GM21423 (cell line): ENCODE measurements at regions not wholly inside any gene's neighbourhood (a gene's known extent, or its start where the extent isn't known, plus 50 kb on each side); places are given as distances from the start of the nearest gene placed in this dataset.
A peak's percentile ranks its signal among the peaks of the same experiment; 100 is the strongest.

Experiments
- ATAC-seq: cut with Tn5 transposase; IDR thresholded peaks from one replicate; pipeline ENCODE4 v1.9.1; 2021; ENCODE audit warnings: mild to moderate bottlenecking, moderate library complexity; ENCODE audit not compliant: unreplicated experiment

DNA sequence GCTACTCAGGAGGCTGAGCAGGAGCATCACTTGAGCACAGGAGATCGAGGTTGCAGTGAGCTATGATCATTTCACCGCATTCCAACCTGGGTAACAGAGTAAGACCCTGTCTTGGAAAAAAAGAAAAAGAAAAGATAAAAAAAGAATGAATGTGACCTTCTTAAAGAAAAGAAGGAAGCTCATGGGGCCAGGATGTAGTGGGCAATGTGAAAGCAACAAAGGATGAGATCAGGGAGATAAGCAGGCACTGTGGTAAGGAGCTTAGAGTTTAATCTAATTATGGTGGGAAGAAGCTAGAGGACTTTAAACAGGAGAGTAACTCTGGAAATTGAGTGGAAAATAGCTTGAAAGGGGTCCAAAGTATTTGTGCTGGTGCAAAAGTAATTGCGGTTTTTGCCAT is 231.6 kb upstream of the UBE2E2 start:
- ATAC-seq = no peak

DNA sequence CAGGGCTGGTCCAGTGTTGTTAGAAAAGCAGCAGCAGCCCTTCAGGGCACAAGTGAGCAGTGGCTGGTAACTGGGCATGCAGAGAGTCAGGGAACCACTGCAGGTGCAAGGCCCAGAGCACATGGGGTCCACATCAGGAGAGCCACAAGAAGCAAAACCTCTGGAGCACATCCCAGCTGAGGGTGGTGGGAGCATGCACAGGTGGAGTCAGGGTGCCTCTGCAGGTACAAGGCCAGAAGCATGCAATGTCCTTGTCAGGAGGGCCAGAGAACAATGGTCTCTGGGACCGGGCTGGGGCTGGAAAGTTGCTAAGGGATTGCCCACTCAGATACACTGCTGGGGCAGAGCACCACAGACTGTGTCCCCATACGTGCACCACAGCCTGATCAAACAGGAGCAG is 226.1 kb upstream of the UBE2E2 start:
- ATAC-seq = peak; percentile 18

DNA sequence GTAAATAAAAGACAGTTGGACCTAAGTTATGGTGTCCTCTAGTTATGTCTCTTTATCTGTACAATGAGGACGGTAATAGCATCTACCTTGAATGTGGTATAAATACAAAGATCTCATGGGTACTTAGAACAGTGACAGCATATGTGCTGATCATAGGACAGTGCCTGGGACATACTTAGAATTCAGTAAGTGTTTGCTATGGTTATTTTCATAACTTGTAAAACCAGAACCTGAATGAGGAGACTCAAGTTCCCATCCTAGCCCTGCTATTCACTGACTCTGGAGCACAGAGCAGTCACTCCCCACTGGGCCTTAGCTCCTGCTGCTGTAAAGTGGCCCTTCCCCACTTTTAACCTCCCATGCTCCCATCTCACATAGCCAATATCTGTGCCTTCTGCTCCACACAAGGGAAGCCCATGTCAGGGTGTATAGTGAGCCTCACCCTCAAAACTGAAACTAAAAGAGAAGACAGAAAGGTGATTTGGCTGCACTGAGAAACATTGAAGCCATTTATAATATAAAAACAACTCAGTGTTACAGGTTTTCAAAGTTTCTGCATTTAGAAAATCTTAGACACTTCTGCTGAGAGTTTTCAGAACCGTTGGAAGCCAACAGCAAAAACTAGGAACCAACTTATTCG is 225.4 kb upstream of the UBE2E2 start:
- peak; percentile 77 for ATAC-seq

DNA sequence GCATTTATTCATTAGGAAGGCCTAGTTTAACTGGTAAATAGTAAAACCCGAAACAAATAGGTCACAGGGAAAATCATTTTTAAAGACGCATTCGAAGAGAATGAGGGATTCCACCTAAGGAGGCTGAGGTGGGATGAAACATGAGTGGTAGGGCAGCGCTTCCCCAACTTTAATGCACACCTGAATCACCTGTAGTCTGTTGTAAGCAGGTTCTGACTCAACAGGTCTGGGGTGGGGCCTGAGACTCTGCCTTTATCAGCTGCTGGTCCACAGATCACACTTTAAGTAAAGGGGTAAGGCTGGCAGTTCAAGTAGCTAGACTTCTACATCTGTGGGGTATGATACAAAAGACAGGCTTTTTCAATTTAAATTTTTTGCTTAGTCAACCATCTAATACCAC is 223.5 kb upstream of the UBE2E2 start:
- no peak for ATAC-seq

DNA sequence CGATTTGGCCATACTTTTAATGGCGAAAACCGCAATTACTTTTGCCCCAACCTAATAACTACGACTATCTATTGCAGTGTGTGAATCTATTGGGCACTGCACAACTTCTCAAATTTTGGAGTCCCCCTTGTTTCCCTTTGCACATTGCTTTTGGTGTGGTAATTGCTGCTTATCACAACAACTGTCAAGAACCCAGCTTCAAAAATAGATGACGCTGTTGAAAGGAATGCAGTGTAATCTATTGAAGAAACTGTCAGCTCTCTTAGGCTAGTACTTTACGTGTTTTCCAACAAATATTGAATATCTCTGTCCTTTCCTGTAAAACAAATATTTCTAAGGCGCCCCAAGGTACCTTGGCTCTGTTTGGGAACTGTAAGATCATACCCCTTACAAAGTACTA is 222.8 kb upstream of the UBE2E2 start:
- no peak for ATAC-seq

DNA sequence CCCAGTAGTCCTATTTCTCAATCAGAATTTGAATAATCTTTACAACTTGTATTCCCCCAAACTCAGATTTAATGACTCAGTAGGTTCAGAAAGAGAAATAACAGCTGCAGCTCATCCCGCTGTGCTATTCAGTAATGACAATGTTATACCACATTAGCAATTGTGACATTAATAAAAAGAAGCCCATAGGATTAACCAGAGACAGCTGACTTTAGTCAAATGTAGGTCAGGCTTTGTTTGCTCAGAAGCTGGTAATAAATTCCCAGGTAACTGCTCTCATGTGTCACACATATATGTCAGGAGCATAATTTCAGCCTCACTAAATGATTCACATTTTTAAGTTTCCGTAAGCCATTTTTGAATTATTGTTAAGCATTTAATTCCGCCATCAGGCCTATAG is 222.0 kb upstream of the UBE2E2 start:
- ATAC-seq = no peak

DNA sequence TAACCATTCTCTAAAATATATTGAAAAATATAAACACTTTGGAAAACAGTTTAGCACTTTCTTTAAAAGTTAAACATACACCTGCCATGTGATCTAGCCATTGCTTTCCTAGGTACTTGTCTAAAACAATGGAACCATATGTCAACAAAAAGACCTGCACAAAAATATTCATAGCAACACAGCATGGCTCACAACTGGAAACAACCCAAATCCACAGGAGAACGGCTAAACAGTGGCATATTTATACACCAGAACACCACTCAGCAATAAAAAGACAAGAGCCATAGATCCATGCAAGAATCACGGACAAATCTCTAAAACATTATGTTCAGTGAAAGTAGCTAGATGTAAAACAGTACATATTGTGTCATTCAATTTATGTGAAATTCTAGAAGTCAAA is 221.3 kb upstream of the UBE2E2 start:
- ATAC-seq = no peak

DNA sequence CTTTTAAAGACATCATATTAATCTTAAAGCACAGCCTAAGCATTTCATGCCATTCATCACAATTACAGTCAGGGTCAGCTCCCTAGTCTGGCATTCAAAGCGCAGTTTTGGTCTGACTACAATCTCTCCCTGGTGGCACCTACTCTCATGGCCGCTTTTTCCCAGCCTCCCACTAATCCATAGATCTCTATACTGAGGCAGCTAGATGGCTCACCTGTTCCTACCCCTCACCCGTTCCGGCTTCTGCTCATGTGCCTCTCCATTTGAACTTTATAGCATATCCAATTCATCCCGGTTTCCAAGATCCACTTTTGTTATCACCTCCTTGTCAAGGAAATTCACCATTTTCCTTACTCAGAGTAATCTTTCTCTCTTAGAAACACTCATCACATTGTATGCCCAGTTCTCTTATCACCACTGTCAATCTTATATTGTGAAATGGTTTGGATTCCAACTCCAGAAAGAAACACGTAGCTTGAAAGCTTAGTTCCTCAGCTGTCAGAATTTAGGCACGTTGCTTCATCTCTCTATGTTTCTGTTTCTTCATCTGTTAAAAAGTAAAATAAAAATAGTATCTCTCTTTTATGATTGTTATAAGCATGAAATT is 220.0 kb upstream of the UBE2E2 start:
- no peak for ATAC-seq

DNA sequence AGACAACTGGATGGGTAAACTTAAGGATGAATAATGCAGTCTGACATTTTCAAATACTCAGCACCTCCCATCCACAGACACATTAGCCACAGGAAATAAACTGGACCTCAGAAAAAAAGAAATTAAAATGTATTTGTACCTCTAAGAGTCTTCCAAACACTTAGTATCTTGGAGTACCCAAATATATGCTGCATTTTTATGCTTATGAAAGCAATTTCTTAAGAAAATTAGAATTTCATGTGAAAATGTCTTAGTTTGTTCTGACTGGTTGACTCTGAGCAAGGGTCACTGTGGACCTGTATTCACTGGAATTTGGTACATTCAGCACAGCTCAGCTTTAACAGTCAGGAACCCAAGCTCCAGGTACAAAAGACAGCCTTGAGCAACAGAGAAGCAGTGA is 216.2 kb upstream of the UBE2E2 start:
- ATAC-seq = no peak

DNA sequence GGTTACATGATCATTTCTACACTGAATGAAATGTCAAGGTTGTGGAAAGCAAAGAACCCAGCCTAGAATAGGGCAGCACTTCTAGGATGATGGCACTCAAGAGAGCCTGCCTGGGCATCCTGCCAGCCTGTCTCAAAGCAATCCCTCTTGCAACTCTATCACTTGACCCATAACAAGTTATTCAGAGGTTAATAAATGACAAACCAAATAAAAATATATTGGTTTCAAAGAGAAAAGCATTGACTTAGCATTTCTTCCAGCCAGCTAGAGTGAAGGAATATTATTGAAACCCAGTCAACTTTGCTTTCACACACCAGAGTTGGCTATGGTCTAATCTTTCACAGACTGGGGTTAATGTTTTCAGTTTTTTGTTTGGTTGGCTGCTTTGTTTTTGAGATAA is 214.6 kb upstream of the UBE2E2 start:
- ATAC-seq = no peak

DNA sequence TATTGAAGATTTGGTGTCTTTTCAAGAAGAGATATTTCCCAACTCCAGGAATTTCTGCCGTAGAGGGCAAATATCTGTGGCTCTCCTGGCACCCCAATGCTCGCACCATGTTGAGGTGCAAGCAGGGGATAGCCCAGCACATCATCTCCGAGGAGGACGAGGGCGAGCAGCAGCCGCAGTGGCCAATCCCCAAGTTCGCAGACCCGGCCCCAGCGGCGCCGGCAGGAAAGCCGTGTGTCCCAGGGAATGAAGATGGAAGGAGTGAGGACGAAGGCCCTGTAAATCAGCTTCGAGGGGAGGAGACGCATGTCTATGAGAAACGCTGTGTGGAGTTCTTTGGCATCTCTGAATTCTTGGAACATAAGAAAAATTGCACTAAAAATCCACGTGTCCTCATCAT is 213.4 kb upstream of the UBE2E2 start:
- no peak for ATAC-seq

DNA sequence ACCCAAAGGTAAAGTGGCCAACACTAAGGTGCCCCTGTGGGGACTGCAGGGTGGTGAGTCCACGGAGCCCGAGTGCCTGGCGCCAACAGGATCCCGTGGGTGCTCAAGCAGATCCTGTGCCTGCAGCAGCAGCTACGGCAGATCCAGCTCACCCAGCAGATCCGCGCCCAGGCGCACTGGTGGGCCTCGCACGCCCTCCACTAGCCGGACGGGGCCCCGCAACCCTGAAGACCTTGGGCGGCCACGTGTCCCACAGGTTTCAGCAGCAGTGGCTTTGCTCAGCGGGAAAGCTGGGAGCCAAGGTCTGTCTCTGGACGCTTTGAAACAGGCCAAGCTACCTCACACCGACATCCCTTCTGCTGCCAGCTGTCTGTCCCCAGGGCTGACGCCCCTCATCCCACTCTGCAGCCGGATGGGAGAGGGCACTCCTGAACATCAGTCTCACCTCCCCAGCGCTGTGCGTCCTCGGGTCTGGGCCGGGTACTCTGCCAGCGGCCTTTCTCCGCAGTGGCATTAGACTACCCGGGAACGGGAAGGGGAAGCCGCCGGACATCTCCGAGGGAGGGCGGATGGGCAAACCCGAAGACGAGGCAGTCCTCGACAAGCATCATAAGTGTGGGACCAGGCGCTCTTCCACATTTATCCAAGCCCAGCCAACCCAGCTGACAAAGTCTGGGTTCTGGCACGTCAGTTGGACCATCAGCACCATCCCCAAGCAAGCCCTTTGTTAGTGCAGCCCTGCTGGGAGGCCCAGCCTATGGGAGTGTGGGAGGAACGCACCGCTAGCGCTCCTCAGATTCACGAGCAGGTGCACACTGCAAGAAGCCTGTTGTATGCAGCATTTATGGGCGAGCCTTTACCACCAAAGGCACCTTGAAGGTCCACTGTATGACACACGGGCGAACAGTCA is 212.6 kb upstream of the UBE2E2 start:
- ATAC-seq = no peak

DNA sequence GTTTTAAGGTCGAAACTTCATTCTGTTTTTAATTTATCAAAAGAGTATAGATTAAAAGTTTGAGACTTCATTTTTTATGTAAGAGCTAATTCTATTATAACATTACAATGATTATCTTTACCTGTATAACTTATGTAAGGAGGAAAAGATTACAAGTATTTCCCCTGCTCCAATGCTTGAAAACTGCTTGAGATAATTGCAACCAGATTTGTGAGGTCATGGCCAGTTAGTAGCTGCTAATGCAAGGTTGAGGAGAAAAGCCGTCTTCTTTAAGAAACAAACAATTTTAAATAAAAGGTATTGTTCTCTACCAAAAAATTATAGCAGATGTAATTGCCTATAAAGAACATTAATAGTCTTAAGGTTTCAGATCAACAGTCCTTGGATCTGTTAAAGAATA is 208.3 kb upstream of the UBE2E2 start:
- no peak for ATAC-seq

DNA sequence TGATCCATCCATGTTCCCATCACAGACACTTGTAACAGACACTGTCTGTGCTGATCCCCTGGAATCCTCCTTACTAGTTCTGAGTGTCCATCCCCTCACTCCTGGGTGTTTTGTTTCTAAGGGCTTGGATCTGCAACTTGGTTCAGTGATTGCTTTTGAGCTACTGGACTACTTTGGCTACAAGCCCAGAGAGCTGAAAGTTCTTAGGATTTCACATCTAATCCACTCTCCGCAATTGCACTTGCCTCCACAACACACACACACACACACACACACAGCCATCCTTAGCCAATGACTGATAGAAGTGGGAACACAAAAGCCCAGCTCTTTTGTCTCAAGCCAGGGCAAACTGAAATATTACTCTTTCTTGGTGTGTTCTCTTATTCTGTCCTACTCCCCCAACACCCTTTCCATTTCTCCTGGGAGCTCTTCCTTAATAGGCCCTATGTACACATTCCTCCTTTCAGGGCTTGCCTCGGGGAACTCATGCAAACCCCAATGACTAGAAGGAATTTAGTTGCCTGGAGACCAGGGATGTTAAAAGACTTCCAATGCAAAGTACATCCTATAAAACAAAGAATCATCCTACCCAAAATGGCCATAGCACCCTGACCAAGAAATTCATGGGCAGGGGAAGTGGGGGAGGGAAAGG is 206.1 kb upstream of the UBE2E2 start:
- no peak for ATAC-seq

DNA sequence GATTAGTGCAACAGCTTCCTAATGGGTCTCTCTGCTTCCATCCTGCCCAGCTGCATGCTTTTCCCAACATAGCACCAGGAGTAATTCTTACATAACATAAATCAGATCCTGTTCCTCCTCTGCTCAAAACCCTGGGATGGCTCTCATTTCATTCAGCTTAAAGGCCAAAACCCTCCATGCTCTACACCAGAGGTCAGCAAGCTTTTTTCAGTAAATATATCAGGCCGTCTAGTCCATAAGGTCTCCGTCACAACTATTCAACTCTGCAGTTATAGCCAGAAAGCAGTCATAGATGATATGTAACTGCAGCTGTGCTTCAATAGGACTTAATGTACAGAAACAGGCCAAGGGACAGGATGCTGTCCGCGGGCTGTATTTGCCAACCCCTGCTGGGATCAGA is 202.8 kb upstream of the UBE2E2 start:
- no peak for ATAC-seq

DNA sequence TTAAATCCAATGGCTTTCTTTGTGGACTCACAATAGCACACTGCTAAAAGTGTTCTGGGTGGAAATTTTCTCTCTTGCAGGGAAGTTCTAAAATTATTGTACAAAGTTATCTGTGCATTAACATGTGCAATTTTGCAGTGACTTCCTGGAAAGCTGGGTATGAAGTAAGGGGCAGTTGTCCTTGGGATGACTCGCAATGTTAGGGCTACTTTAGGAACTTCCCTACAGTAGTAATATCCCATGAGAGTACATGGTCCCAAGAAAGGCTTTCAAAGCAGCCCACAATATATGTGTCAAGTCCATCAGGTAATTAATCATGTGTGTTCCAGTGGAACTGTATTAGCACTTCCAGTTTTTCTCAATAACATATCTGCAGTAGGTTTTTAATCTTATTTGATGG is 201.0 kb upstream of the UBE2E2 start:
- ATAC-seq = no peak

DNA sequence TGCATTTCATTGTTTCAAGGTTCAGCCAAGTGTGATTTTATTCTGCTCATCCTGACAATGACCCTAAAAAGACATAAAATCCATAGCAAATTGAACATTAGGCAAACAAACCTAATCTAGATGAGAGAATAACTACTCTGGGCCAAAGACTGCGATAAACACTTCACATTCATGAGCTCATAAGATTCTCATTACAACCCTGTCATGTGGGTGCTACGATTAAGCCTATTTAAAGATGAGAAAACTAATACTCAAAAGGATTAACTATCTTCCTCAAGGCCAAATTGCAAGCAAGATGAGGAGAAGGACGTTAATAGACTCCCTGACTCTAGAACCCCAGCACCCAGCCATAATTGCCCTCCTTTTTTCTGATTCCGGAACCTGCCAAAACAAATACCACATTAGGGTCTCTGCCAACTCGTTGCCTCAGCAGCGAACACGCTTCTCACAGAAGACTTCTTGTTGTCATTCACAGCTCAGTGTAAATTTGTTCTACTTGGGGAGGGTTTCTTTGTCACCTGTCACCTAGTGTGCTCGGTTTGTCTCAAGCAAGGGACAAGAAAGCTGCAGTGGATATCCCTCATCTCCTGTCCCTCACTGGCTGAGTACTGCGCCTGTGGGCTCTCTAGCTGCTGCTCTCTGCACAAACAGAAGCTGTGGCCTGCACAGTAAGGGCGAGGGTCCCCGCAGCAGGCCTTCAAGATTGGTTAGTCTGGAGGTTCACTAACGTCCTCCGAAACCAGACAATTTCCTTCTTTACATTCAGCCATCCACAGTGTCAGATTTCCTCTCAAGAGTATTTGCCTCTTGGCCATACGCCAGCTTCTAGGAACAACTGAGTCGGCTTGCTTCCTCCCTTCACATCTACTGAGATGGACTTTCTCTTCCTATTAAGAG is 200.0 kb upstream of the UBE2E2 start:
- ATAC-seq = no peak

DNA sequence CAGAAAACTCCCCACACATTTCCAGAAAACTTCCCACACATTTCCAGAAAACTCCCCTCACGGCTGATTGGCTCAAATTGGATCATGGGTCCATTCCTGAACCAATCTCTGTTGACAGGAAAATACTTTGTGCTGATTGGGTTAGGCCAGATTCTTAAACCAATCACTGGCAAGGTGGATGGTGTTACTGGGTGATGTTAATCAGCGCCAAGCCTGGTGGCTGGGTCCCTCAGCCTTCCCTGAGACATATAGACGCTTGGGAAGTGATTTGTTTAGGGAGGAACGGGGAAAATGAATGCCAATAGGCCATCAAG is 199.4 kb upstream of the UBE2E2 start:
- no peak for ATAC-seq

DNA sequence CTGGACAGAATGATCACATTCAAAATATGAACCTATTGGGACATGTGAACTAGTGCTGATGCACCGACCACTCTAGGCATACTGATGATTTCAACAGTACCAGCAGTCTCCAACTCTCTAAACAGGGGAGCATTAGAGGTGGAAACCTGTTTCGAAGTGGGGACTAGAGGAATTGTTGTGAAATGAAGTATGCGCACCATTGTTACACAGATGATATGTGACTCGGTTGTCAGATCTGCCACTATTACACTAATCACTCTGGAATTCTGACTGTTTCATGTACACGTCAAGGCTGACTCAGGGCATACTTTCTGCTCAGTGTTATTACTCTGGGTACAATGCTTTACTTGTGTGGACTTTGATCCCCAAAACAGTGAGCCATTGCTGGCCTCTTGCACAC is 198.2 kb upstream of the UBE2E2 start:
- ATAC-seq = no peak

DNA sequence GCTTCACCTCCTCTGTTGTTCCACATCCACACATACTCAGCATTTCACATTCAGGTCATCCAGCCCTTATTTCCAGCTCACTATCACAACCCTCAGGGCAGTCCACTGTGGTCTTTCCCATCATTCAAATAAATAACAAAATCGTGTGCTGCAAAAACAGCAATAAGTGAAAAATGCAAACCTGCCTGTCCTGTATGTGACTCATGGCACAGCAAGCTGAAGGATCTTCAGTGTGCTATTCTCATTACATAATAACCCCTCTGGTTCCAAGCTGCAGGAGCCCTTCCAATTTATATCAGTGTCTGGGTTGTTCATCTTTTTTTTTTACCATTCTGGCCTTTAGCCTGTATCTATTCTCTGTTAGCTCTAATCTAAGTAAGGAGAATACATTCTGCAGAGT is 185.3 kb upstream of the UBE2E2 start:
- ATAC-seq = no peak
